Tibial nerve (tissue), 4 donors: ENCODE measurements at regions not wholly inside any gene's neighbourhood (a gene's known extent, or its start where the extent isn't known, plus 50 kb on each side); places are given as distances from the start of the nearest gene placed in this dataset.

Experiments used
- CTCF ChIP-seq, 5 experiments: fragments of 200-600 bp in 3 of 5; fragments of 450-650 bp in 2 of 5; sonication (generic) in 3 of 5; IDR thresholded peaks; one replicate each; pipeline ENCODE4 v1.5.1; 2016 to 2019; ENCODE audit warnings: antibody characterized with exemption in 5 of 5, mild to moderate bottlenecking in 3 of 5, moderate library complexity in 2 of 5
- EP300 ChIP-seq, 2 donors: sonication (generic); formaldehyde crosslinking; IDR thresholded peaks; one replicate each; pipeline ENCODE4 v1.6.1; 2017; ENCODE audit warnings: antibody characterized with exemption in 2 of 2, mild to moderate bottlenecking in 1 of 2
- POLR2A ChIP-seq, 2 donors: fragments of 450-650 bp; IDR thresholded peaks; one replicate each; pipeline ENCODE4 v1.6.1; 2017; ENCODE audit warnings: antibody characterized with exemption in 2 of 2, mild to moderate bottlenecking in 2 of 2, moderate library complexity in 2 of 2

- TF ChIP-seq CTCF (IDR thresholded peaks at IDR 0.05) (no peak), EP300 (IDR thresholded peaks at IDR 0.05) (no peak), POLR2A (IDR thresholded peaks at IDR 0.05) (no peak)
Measured at GRCh38 chr3:99529265-99529664, 109.1 kb upstream of the COL8A1 start.
